Thyroid gland (tissue), 4 donors: ENCODE measurements at regions not wholly inside any gene's neighbourhood (a gene's known extent, or its start where the extent isn't known, plus 50 kb on each side); places are given as distances from the start of the nearest gene placed in this dataset.

Experiments used
- CTCF ChIP-seq, 6 experiments: fragments of 200-600 bp in 3 of 6; fragments of 450-650 bp in 3 of 6; sonication (generic) in 3 of 6; IDR thresholded peaks; one replicate each; pipeline ENCODE4 v1.5.1; 2016 to 2019; ENCODE audit warnings: antibody characterized with exemption in 6 of 6, mild to moderate bottlenecking in 2 of 6, inconsistent platforms in 1 of 6, moderate library complexity in 1 of 6
- POLR2A ChIP-seq, 2 donors: fragments of 450-650 bp; IDR thresholded peaks; one replicate each; pipeline ENCODE4 v1.6.1; 2017; ENCODE audit warnings: antibody characterized with exemption in 2 of 2, mild to moderate bottlenecking in 2 of 2, moderate library complexity in 1 of 2

- TF ChIP-seq CTCF (IDR thresholded peaks at IDR 0.05), result no peak
- TF ChIP-seq POLR2A (IDR thresholded peaks at IDR 0.05), result no peak
Measured at GRCh38 chr1:218945050-218945449, 228.6 kb upstream of the LYPLAL1 start.
